ENCODE measurements at regions not wholly inside any gene's neighbourhood (a gene's known extent, or its start where the extent isn't known, plus 50 kb on each side); places are given as distances from the start of the nearest gene placed in this dataset.

- TF ChIP-seq FOXO4 (CRISPR knock-in tag; IDR thresholded peaks at IDR 0.05) (no peak), ID3 (CRISPR knock-in tag; IDR thresholded peaks at IDR 0.05) (no peak), ID3 (tag; IDR thresholded peaks at IDR 0.05) (no peak), SNIP1 (IDR thresholded peaks at IDR 0.05; ENCODE audit: low read depth) (no peak), ZNF764 (CRISPR knock-in tag; IDR thresholded peaks at IDR 0.05; ENCODE audit: low read depth) (no peak), DLX4 (CRISPR knock-in tag; IDR thresholded peaks at IDR 0.05) (no peak)
Observed at GRCh38 chr2:149849136-149849535, 261.6 kb upstream of the MMADHC start (continued).

DNA sequence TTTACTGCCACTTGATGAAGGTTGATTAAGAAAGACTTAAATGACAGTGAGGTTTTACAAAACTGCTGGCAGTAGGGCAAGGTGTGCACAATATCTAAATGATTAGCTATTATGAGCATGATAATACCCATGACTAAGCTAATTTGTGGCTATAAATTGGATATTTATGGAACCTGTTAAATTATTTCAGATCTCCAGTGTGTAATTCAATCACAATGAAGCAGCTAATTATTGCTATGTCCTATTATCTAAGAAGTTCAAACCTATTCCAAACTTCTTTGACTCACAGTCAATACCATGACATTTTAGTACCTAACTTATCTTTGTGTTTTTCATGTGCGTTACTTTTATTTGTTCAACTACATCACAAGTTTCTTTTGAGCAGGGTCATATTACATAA lies 253.8 kb upstream of the MMADHC start:
- intact Hi-C loops (cut with micrococcal nuclease) = no loop called here
- WGBS (ENCODE audit: insufficient coverage, low coverage, missing lambda C conversion rate) = 0% methylated on average over 1 of the region's 1 CpG
- no peak overlapping the region for H3K9ac ChIP-seq (ENCODE audit: insufficient read depth in 1 of 2, low read depth in 2 of 2, low read length in 2 of 2)
- no peak overlapping the region for H3K4me2 ChIP-seq (ENCODE audit: insufficient read depth, low read length)
- no peak for FAIRE-seq
- H4K20me1 ChIP-seq (replicated peaks; ENCODE audit: control insufficient read depth, insufficient read depth, low read length) = no peaks in the 10 kb centered on the region
- no peak overlapping the region for H3K4me3 ChIP-seq
- H3K79me2 ChIP-seq (ENCODE audit: control insufficient read depth, insufficient read depth, low read length) = no peaks in the 10 kb centered on the region
- in situ Hi-C loops (cut with MboI) = no loop called here
- BruUV-seq (replicated peaks) = no TSS peak
- H3K27me3 ChIP-seq (ENCODE audit: control insufficient read depth in 2 of 2, insufficient read depth in 2 of 2, low read length in 2 of 2) = no peaks in the 10 kb centered on the region
- H3K36me3 ChIP-seq (ENCODE audit: control insufficient read depth, insufficient read depth, low read length) = no peaks in the 10 kb centered on the region
- no peak for ATAC-seq
- no peaks in the 10 kb centered on the region for H3K4me1 ChIP-seq (replicated peaks in 1 of 2; ENCODE audit: control insufficient read depth in 2 of 2, insufficient read depth in 2 of 2, low read length in 2 of 2)
- ChIA-PET POLR2A (no interaction called here), CTCF (ENCODE audit: low intra/inter-chr PET ratio) (no interaction called here)
- no peaks in the 10 kb centered on the region for H3K9me1 ChIP-seq (ENCODE audit: control insufficient read depth, insufficient read depth, low read length)
- H3K9me3 ChIP-seq (replicated peaks; ENCODE audit: control insufficient read depth, insufficient read depth, low read depth, low read length) = no peaks in the 10 kb centered on the region
- DNase-seq (ENCODE audit: extremely low read depth in 1 of 4, low spot score in 3 of 4) = no peak
- no peak overlapping the region for H3K27ac ChIP-seq (ENCODE audit: extremely low read depth, low read depth, low read length)
- no peak overlapping the region for H2AFZ ChIP-seq (ENCODE audit: low read depth, low read length)
- no peak for TF ChIP-seq GMEB1 (CRISPR knock-in tag; IDR thresholded peaks at IDR 0.05)
- TF ChIP-seq TCFL5 (CRISPR knock-in tag; conservative IDR thresholded peaks at IDR 0.05) = no peak
- no peak for TF ChIP-seq TCF3 (CRISPR knock-in tag; IDR thresholded peaks at IDR 0.05)
- TF ChIP-seq SOX6 (IDR thresholded peaks at IDR 0.05) = no peak
- TF ChIP-seq ZBTB1 (CRISPR knock-in tag; IDR thresholded peaks at IDR 0.05; ENCODE audit: borderline replicate concordance, low read depth) = no peak
- no peak for TF ChIP-seq ZSCAN32 (CRISPR knock-in tag; IDR thresholded peaks at IDR 0.05)
- no peak for TF ChIP-seq CUX1 (CRISPR knock-in tag; IDR thresholded peaks at IDR 0.05)

Measured in K562 (cell line).